GM12872 (cell line): ENCODE measurements at regions not wholly inside any gene's neighbourhood (a gene's known extent, or its start where the extent isn't known, plus 50 kb on each side); places are given as distances from the start of the nearest gene placed in this dataset.

Experiments used
- TF ChIP-seq, protein P1 (sequence below): IDR thresholded peaks from 3 replicates; pipeline ENCODE4 v1.5.1; 2011; ENCODE audit warnings: low read depth, mild to moderate bottlenecking, low read length, moderate library complexity; ENCODE audit not compliant: insufficient read depth

DNA sequence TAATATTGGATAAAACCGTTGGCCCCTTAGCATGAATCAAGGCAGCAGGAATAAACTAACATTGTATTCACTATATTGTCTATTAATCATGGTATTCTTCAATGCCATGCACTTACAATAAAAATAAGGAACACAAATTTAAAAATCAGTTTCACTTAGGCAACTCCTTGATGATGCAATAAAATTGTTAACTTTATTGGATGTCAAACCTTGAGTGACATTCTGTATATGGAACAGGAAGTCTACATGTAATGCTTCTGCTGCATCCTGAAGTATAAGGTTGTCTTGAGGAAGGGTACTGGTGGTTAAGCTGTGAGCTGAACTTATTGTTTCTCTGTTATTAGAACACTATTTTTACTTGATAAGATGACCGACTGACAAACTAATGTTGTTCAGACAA lies 605.5 kb downstream of the SATB2 start:
- TF ChIP-seq, protein P1, sequence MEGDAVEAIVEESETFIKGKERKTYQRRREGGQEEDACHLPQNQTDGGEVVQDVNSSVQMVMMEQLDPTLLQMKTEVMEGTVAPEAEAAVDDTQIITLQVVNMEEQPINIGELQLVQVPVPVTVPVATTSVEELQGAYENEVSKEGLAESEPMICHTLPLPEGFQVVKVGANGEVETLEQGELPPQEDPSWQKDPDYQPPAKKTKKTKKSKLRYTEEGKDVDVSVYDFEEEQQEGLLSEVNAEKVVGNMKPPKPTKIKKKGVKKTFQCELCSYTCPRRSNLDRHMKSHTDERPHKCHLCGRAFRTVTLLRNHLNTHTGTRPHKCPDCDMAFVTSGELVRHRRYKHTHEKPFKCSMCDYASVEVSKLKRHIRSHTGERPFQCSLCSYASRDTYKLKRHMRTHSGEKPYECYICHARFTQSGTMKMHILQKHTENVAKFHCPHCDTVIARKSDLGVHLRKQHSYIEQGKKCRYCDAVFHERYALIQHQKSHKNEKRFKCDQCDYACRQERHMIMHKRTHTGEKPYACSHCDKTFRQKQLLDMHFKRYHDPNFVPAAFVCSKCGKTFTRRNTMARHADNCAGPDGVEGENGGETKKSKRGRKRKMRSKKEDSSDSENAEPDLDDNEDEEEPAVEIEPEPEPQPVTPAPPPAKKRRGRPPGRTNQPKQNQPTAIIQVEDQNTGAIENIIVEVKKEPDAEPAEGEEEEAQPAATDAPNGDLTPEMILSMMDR: no peak

DNA sequence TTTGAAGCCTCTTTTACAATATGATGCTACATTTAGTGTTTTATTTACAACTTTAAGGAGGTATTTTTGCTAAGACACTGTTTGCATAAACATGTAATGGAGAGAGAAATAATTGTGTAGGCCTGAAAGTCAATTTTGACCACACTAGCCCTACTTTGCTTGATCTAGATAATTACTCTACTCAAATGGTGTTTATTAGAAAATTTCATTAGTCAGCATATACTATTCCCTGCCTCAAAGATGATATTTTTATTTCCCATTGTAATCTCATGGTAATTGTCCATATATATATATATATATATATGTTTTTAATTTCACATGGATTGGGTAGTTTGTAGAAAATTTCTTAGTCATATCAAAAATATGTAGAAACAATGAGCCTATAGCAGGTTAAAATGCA lies 632.2 kb downstream of the SATB2 start:
- TF ChIP-seq, protein P1: no peak

DNA sequence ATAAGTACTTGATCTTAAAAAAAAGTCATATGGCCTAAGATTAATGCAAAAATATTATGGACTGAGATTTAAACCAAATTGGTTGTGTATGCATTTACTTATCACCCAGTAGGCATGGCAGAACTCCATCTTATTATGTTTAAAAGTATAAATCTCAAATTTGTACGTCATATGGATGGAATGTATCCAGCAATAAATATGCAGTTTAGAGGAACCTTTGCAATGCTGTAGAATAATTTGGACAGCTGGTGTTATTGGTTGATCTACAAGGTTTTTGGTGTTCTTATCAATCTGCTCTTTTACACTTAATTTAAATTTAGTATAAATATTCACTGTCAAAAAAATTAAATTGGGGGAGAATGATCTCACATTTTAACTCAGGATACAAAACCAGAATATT lies 640.2 kb downstream of the SATB2 start:
- TF ChIP-seq, protein P1: no peak

DNA sequence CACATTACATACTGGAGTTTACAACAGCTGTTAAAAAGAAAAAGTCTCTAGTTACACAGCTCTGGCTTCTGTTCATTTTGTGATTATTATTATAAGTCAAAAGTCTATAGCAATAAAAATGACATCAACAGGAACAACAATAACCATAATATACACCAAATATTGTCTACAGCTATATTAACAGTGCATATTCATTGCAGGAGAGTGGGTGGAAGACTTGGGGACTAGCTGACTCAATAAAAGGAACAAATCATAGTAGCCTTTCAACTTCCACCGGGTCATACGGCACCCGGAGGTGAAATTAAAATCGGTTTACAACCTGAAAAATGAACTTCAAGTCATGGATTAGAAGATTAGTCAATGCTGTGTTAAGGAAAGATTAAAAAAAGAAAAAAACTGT lies 642.1 kb downstream of the SATB2 start:
- TF ChIP-seq, protein P1: no peak

DNA sequence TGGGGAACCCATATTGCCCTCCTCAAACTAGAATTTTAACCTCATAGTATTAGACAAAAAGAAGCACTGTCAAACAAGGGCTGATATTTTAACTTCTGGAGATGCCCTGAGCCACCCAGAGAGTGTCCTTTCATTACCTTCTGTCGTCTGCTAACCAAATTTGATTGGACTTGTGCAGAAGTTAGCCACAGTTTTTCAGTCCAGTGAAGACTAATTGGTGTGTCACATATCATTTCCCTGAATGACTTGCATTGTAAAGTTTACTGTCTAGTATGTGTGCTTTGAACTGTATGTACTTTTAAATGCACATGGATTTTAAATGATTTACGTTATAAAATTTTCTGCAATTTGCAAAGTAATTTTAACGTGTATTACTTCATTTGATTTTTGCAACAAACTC lies 646.5 kb downstream of the SATB2 start:
- TF ChIP-seq, protein P1: no peak

DNA sequence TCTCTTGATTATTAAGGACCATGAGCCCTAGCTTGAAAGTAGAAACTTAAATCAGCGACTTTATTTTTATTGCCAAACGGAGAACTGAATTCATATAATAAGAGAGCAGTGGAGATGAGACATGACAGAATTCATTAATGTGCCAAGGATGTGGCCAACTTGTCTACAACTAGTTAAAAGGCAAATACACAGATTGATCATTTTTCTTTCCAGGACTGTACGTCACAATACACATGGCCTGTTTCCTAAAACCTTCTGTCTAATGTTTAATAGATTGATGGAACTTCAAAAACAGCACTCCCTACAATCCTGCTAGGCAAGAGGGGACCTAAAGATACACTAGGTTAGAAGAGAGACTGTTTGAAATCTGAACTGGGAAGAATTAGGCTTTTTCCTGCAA lies 647.8 kb downstream of the SATB2 start:
- TF ChIP-seq, protein P1: no peak

DNA sequence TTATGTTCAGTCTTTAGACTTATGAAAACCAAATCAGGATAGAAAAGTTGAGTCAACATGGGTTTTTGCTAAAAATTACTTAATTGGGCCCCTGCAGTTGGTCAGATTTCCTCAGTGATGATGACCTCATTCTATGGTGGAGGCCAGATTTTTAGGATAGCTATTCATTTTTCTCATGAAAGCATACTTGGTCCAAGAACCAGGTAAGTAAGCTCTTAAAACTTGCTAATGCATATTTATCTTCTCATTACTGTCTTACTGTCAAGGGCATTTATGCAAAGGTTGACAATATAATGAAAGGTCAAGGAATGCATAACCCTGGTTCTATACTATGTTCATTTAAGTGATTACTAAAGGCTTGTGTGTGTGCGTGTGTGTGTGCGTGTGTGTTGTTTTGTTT lies 650.6 kb downstream of the SATB2 start:
- TF ChIP-seq, protein P1: no peak

DNA sequence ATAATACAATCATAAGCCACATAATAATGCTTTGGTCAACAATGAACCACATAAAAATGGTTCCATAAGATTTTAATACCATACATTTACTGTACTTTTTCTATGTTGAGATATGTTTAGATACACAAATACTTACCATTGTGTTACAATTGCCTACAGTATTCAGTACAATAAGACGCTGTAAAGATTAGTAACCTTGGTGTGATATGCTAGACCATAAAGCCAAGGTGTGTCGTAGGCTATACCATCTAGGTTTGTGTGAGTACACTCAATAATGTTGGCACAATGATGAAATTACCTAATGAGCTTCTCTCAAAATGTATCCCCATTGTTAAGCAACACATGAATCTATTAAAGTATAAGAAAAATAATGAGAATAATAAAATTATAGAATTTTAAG lies 662.3 kb downstream of the SATB2 start:
- TF ChIP-seq, protein P1: no peak
